PFSK-1 (cell line): ENCODE measurements at regions not wholly inside any gene's neighbourhood (a gene's known extent, or its start where the extent isn't known, plus 50 kb on each side); places are given as distances from the start of the nearest gene placed in this dataset.

Experiments used
- FOXP2 ChIP-seq: optimal IDR thresholded peaks from 2 replicates; pipeline ENCODE3; 2011; ENCODE audit warnings: borderline replicate concordance, control low read depth, inconsistent platforms; ENCODE audit not compliant: insufficient read depth; ENCODE audit errors: extremely low read length, extremely low read depth
- POLR2AphosphoS5 ChIP-seq: IDR thresholded peaks from 2 replicates; pipeline ENCODE4 v1.6.1; 2012; ENCODE audit warnings: low read depth, mild to moderate bottlenecking, control low read depth, low read length, moderate library complexity
- SIN3A ChIP-seq: IDR thresholded peaks from 2 replicates; pipeline ENCODE4 v1.6.1; 2012; ENCODE audit warnings: mild to moderate bottlenecking, low read length, moderate library complexity, borderline replicate concordance; ENCODE audit not compliant: insufficient read depth
- TAF1 ChIP-seq: IDR thresholded peaks from 2 replicates; pipeline ENCODE4 v1.6.1; 2012; ENCODE audit warnings: low read length, control low read depth, borderline replicate concordance; ENCODE audit not compliant: insufficient read depth
- TF ChIP-seq, protein P1 (sequence below), 2 experiments: IDR thresholded peaks; 2 replicates each; pipeline versions ENCODE4 v1.6.1 to v1.8.0; 2011 to 2012; ENCODE audit warnings: low read depth in 2 of 2, low read length in 2 of 2, control low read depth in 1 of 2, inconsistent platforms in 1 of 2, mild to moderate bottlenecking in 1 of 2, moderate library complexity in 1 of 2; ENCODE audit not compliant: insufficient read depth in 1 of 2

DNA sequence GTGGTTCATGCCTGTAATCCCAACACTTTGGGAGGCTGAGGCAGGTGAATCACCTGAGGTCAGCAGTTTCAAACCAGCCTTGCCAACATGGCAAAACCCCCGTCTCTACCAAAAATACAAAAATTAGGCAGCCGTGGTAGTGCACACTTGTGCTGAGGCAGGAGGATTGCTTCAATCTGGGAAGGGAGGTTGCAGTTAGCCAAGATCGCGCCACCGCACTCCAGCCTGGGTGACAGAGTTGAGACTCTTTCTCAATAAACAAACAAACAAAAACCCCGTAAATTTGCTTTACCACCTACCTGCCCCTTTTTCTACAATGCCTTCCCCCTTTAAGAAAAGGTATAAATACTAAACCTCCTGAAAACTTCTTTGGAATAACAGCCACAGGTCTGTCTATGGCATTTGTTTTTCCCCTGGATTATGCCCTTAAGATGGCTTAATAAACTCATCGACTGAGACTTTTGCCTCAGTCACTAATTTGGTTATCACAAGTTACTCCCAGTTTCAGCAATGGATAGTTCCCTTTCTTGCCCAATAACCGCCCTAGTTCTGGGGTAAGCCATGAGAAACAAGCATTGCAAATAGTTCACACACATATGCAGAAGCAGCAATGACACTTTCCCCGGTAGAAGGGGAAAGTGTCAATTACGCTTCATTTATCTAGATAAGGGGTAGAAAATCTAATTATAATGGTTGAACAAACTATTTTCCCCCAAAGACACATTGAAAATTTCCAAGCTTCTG lies 52.8 kb upstream of the SVIL start:
- TF ChIP-seq TAF1 (no peak), POLR2AphosphoS5 (no peak), SIN3A (no peak)
- TF ChIP-seq, protein P1, sequence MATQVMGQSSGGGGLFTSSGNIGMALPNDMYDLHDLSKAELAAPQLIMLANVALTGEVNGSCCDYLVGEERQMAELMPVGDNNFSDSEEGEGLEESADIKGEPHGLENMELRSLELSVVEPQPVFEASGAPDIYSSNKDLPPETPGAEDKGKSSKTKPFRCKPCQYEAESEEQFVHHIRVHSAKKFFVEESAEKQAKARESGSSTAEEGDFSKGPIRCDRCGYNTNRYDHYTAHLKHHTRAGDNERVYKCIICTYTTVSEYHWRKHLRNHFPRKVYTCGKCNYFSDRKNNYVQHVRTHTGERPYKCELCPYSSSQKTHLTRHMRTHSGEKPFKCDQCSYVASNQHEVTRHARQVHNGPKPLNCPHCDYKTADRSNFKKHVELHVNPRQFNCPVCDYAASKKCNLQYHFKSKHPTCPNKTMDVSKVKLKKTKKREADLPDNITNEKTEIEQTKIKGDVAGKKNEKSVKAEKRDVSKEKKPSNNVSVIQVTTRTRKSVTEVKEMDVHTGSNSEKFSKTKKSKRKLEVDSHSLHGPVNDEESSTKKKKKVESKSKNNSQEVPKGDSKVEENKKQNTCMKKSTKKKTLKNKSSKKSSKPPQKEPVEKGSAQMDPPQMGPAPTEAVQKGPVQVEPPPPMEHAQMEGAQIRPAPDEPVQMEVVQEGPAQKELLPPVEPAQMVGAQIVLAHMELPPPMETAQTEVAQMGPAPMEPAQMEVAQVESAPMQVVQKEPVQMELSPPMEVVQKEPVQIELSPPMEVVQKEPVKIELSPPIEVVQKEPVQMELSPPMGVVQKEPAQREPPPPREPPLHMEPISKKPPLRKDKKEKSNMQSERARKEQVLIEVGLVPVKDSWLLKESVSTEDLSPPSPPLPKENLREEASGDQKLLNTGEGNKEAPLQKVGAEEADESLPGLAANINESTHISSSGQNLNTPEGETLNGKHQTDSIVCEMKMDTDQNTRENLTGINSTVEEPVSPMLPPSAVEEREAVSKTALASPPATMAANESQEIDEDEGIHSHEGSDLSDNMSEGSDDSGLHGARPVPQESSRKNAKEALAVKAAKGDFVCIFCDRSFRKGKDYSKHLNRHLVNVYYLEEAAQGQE (IDR thresholded peaks at IDR 0.05; ENCODE audit: insufficient read depth in 1 of 2, low read depth in 2 of 2, low read length in 2 of 2): peak; percentile 63 to 85; a peak in 3 of 4 replicates

DNA sequence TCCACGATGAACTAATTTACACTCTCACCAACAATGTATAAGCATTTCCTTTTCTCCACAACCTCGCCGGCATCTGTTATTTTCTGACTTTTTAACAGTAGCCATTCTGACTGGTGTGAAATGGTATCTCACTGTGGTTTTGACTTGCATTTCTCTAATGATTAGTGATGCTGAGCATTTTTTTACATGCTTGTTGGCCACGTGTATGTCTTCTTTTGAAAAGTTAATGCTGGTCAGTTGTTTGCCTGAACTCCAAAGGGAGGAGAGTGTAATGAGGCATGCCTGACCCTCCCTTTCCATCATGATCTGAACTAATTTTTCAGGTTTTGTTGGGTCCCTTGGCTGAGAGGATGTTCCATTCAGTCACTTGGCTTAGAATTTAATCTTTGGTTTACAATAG lies 50.7 kb upstream of the SVIL start:
- TF ChIP-seq, protein P1 (IDR thresholded peaks at IDR 0.05; ENCODE audit: insufficient read depth in 1 of 2, low read depth in 2 of 2, low read length in 2 of 2): no peak
- TF ChIP-seq SIN3A (no peak), FOXP2 (no peak), POLR2AphosphoS5 (no peak), TAF1 (no peak)
